ENCODE measurements at regions not wholly inside any gene's neighbourhood (a gene's known extent, or its start where the extent isn't known, plus 50 kb on each side); places are given as distances from the start of the nearest gene placed in this dataset.

DNA sequence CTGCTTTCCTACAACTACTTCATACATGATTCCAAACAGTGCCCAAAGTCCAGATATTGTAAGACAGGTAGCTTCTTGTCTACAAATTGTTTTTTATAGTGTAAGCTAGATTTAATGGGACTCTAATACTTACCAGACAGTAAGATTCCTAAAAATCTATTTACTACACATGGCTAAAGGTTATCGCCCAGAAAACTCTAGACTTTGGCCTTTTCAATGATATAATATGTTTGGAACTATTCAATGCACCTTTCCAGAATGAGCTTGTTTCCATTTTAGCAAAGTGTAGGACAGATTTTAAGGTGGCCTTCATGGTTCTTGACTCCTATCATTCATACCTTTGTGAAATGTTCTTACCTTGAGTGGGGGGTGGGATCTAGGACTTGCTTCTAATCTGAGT is 951.0 kb downstream of the SORCS1 start:
- TF ChIP-seq POLR2A (IDR thresholded peaks at IDR 0.05; ENCODE audit: low read length) (no peak), TP53 (CRISPR knock-in tag; IDR thresholded peaks at IDR 0.05) (no peak), JUN (IDR thresholded peaks at IDR 0.05) (no peak), JUNB (IDR thresholded peaks at IDR 0.05) (no peak), GATA3 (IDR thresholded peaks at IDR 0.05; ENCODE audit: borderline replicate concordance) (no peak), CBX8 (IDR thresholded peaks at IDR 0.05) (no peak), NPAS2 (CRISPR knock-in tag; IDR thresholded peaks at IDR 0.05; ENCODE audit: borderline replicate concordance) (no peak), ZFP36 (IDR thresholded peaks at IDR 0.05; ENCODE audit: borderline replicate concordance, partially characterized antibody) (no peak), MAX (IDR thresholded peaks at IDR 0.05) (no peak), RAD21 (conservative IDR thresholded peaks at IDR 0.05 in 1 of 2, IDR thresholded peaks at IDR 0.05 in 1 of 2) (no peak), HOXB13 (CRISPR knock-in tag; IDR thresholded peaks at IDR 0.05; ENCODE audit: low read depth) (no peak), REST (IDR thresholded peaks at IDR 0.05) (no peak), NR3C1 (IDR thresholded peaks at IDR 0.05) (no peak)
- TF ChIP-seq, protein P1, sequence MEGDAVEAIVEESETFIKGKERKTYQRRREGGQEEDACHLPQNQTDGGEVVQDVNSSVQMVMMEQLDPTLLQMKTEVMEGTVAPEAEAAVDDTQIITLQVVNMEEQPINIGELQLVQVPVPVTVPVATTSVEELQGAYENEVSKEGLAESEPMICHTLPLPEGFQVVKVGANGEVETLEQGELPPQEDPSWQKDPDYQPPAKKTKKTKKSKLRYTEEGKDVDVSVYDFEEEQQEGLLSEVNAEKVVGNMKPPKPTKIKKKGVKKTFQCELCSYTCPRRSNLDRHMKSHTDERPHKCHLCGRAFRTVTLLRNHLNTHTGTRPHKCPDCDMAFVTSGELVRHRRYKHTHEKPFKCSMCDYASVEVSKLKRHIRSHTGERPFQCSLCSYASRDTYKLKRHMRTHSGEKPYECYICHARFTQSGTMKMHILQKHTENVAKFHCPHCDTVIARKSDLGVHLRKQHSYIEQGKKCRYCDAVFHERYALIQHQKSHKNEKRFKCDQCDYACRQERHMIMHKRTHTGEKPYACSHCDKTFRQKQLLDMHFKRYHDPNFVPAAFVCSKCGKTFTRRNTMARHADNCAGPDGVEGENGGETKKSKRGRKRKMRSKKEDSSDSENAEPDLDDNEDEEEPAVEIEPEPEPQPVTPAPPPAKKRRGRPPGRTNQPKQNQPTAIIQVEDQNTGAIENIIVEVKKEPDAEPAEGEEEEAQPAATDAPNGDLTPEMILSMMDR (IDR thresholded peaks at IDR 0.05), result no peak
